BE2C (cell line): ENCODE measurements at regions not wholly inside any gene's neighbourhood (a gene's known extent, or its start where the extent isn't known, plus 50 kb on each side); places are given as distances from the start of the nearest gene placed in this dataset.
"Not testable (repeated sequence)": the region's sequence is repeated elsewhere in the genome, so short reads cannot be mapped to it uniquely, and the experiment has no call there.

Experiments
- DNase-seq: peaks from one replicate; pipeline ENCODE4 v3.0.0-alpha.2; 2020
- H3K27me3 ChIP-seq: fragments of 250-450 bp; sonication (Bioruptor Pico); 2 replicates; pipeline ENCODE4 v1.5.1; 2020; ENCODE audit warnings: mild to moderate bottlenecking
- H3K36me3 ChIP-seq: fragments of 250-450 bp; sonication (Bioruptor Pico); 2 replicates; pipeline ENCODE4 v1.5.1; 2020; ENCODE audit warnings: mild to moderate bottlenecking
- H3K4me1 ChIP-seq: fragments of 250-450 bp; sonication (Bioruptor Pico); 2 replicates; pipeline ENCODE4 v1.5.1; 2020
- H3K4me3 ChIP-seq: 2 replicates; pipeline ENCODE4 v1.5.1; 2011; ENCODE audit warnings: low read depth, low read length
- H3K9me3 ChIP-seq: fragments of 250-450 bp; sonication (Bioruptor Pico); 2 replicates; pipeline ENCODE4 v1.5.1; 2020

GRCh38 chr2:87554678-87555077 lies 193.2 kb upstream of the PLGLB2 start:
- H3K4me3 ChIP-seq, H3K9me3 ChIP-seq, H3K27me3 ChIP-seq, H3K4me1 ChIP-seq, DNase-seq, H3K36me3 ChIP-seq: not testable (repeated sequence)

GRCh38 chr2:87555082-87555481 lies 192.8 kb upstream of the PLGLB2 start:
- H3K9me3 ChIP-seq, H3K36me3 ChIP-seq, H3K27me3 ChIP-seq, H3K4me1 ChIP-seq, H3K4me3 ChIP-seq, DNase-seq: not testable (repeated sequence)

- H3K9me3 ChIP-seq, H3K27me3 ChIP-seq, H3K4me1 ChIP-seq, DNase-seq, H3K4me3 ChIP-seq, H3K36me3 ChIP-seq: not testable (repeated sequence)
These were observed 188.9 kb upstream of the PLGLB2 start for GRCh38 chr2:87559001-87559400.

- not testable (repeated sequence) for H3K9me3 ChIP-seq, H3K4me1 ChIP-seq, H3K27me3 ChIP-seq, H3K4me3 ChIP-seq, H3K36me3 ChIP-seq, DNase-seq
These were observed 188.2 kb upstream of the PLGLB2 start for GRCh38 chr2:87559735-87560134.

- not testable (repeated sequence) for H3K4me1 ChIP-seq, DNase-seq, H3K4me3 ChIP-seq, H3K36me3 ChIP-seq, H3K9me3 ChIP-seq, H3K27me3 ChIP-seq
These were observed 182.8 kb upstream of the PLGLB2 start for GRCh38 chr2:87565116-87565515.

GRCh38 chr2:87566531-87566930 lies 181.4 kb upstream of the PLGLB2 start:
- not testable (repeated sequence) for DNase-seq, H3K4me1 ChIP-seq, H3K4me3 ChIP-seq

GRCh38 chr2:87567093-87567492 lies 180.8 kb upstream of the PLGLB2 start:
- not testable (repeated sequence) for H3K4me3 ChIP-seq, H3K4me1 ChIP-seq, H3K36me3 ChIP-seq, DNase-seq, H3K27me3 ChIP-seq, H3K9me3 ChIP-seq

More at GRCh38 chr2:87566531-87566930, 181.4 kb upstream of the PLGLB2 start:
- H3K36me3 ChIP-seq, H3K27me3 ChIP-seq, H3K9me3 ChIP-seq: not testable (repeated sequence)

- not testable (repeated sequence) for H3K36me3 ChIP-seq, H3K9me3 ChIP-seq, H3K4me3 ChIP-seq, H3K27me3 ChIP-seq, H3K4me1 ChIP-seq, DNase-seq
These were observed 180.0 kb upstream of the PLGLB2 start for GRCh38 chr2:87567912-87568311.

GRCh38 chr2:87568554-87569278 lies 179.2 kb upstream of the PLGLB2 start:
- H3K4me1 ChIP-seq, H3K9me3 ChIP-seq, H3K27me3 ChIP-seq, DNase-seq, H3K4me3 ChIP-seq, H3K36me3 ChIP-seq: not testable (repeated sequence)

GRCh38 chr2:87569689-87570397 lies 178.0 kb upstream of the PLGLB2 start:
- not testable (repeated sequence) for H3K27me3 ChIP-seq, H3K4me1 ChIP-seq, H3K36me3 ChIP-seq, H3K4me3 ChIP-seq, H3K9me3 ChIP-seq, DNase-seq

- H3K9me3 ChIP-seq, H3K27me3 ChIP-seq, DNase-seq, H3K4me3 ChIP-seq, H3K4me1 ChIP-seq, H3K36me3 ChIP-seq: not testable (repeated sequence)
These were observed 175.9 kb upstream of the PLGLB2 start for GRCh38 chr2:87571889-87572465.

- not testable (repeated sequence) for H3K4me1 ChIP-seq, DNase-seq, H3K36me3 ChIP-seq, H3K9me3 ChIP-seq, H3K4me3 ChIP-seq, H3K27me3 ChIP-seq
These were observed 175.0 kb upstream of the PLGLB2 start for GRCh38 chr2:87572906-87573305.

GRCh38 chr2:87573386-87574192 lies 174.3 kb upstream of the PLGLB2 start:
- H3K4me1 ChIP-seq, H3K9me3 ChIP-seq, H3K4me3 ChIP-seq, DNase-seq, H3K27me3 ChIP-seq, H3K36me3 ChIP-seq: not testable (repeated sequence)

GRCh38 chr2:87574193-87575119 lies 173.4 kb upstream of the PLGLB2 start:
- H3K27me3 ChIP-seq, H3K36me3 ChIP-seq, H3K4me1 ChIP-seq, H3K9me3 ChIP-seq, DNase-seq, H3K4me3 ChIP-seq: not testable (repeated sequence)

GRCh38 chr2:87575138-87575537 lies 172.7 kb upstream of the PLGLB2 start:
- H3K36me3 ChIP-seq, H3K27me3 ChIP-seq, DNase-seq, H3K4me3 ChIP-seq, H3K9me3 ChIP-seq, H3K4me1 ChIP-seq: not testable (repeated sequence)
